ENCODE measurements at regions not wholly inside any gene's neighbourhood (a gene's known extent, or its start where the extent isn't known, plus 50 kb on each side); places are given as distances from the start of the nearest gene placed in this dataset.

DNA sequence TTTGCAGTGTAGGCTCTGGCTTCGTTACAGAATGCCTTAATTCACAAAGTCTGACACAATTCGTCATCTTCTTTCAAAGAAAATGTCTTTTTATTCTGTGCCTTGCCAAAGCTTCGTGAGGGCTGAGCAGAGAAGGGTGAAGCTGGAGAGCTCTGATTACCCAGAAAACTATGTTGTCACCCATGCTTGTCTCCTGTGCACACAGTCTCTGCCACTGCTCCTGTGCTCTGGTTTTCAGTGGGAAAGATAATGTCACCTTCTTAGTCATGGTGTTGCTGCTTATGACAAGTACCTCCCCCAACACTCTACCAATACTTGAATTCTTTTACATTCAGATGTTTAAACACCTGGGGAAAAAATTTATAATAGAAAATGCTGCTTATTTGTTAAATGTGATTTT lies 509.2 kb upstream of the GRM7 start:
- Histone ChIP-seq H3K36me3 (no peaks in the 10 kb centered on the region), H3K27ac (no peak overlapping the region), H3K27me3 (replicated peaks in 1 of 7) (no peaks in the 10 kb centered on the region), H3K4me3 (no peak overlapping the region), H3K4me1 (no peaks in the 10 kb centered on the region), H3K9me3 (no peaks in the 10 kb centered on the region)
- intact Hi-C loops (cut with DNase I; ENCODE audit: low total_unique reads): no loop called here
- 56 to 70% (median 57%) methylated on average over 3 of the region's 3 CpGs for WGBS, 5 donors
- no peak for DNase-seq
- TF ChIP-seq, protein P1, sequence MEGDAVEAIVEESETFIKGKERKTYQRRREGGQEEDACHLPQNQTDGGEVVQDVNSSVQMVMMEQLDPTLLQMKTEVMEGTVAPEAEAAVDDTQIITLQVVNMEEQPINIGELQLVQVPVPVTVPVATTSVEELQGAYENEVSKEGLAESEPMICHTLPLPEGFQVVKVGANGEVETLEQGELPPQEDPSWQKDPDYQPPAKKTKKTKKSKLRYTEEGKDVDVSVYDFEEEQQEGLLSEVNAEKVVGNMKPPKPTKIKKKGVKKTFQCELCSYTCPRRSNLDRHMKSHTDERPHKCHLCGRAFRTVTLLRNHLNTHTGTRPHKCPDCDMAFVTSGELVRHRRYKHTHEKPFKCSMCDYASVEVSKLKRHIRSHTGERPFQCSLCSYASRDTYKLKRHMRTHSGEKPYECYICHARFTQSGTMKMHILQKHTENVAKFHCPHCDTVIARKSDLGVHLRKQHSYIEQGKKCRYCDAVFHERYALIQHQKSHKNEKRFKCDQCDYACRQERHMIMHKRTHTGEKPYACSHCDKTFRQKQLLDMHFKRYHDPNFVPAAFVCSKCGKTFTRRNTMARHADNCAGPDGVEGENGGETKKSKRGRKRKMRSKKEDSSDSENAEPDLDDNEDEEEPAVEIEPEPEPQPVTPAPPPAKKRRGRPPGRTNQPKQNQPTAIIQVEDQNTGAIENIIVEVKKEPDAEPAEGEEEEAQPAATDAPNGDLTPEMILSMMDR (IDR thresholded peaks at IDR 0.05 in 8 of 11, conservative IDR thresholded peaks at IDR 0.05 in 3 of 11): no peak
- TF ChIP-seq POLR2A (IDR thresholded peaks at IDR 0.05) (no peak), POLR2AphosphoS5 (IDR thresholded peaks at IDR 0.05) (no peak)

- no peaks in the 10 kb centered on the region for H3K27me3 ChIP-seq (replicated peaks in 1 of 7)
- DNase-seq: no peak
- no peaks in the 10 kb centered on the region for H3K9me3 ChIP-seq
- WGBS, 5 donors: 75 to 100% (median 91%) methylated on average over 1 of the region's 1 CpG
- TF ChIP-seq, protein P1 (IDR thresholded peaks at IDR 0.05 in 8 of 11, conservative IDR thresholded peaks at IDR 0.05 in 3 of 11): no peak
- TF ChIP-seq POLR2A (IDR thresholded peaks at IDR 0.05): no peak
- TF ChIP-seq POLR2AphosphoS5 (IDR thresholded peaks at IDR 0.05): no peak
- H3K36me3 ChIP-seq: no peaks in the 10 kb centered on the region
- intact Hi-C loops (cut with DNase I; ENCODE audit: low total_unique reads): no loop called here
- no peak overlapping the region for H3K27ac ChIP-seq
- H3K4me1 ChIP-seq: no peaks in the 10 kb centered on the region
- no peak overlapping the region for H3K4me3 ChIP-seq
Observed at GRCh38 chr3:6354653-6355052, 506.3 kb upstream of the GRM7 start.

GRCh38 chr3:6362406-6362805 lies 498.5 kb upstream of the GRM7 start:
- H3K36me3 ChIP-seq: no peaks in the 10 kb centered on the region
- 89 to 93% (median 91%) methylated on average over 4 of the region's 4 CpGs for WGBS, 5 donors
- TF ChIP-seq POLR2AphosphoS5 (IDR thresholded peaks at IDR 0.05) (no peak), POLR2A (IDR thresholded peaks at IDR 0.05) (no peak)
- TF ChIP-seq, protein P1 (IDR thresholded peaks at IDR 0.05 in 8 of 11, conservative IDR thresholded peaks at IDR 0.05 in 3 of 11): no peak
- peaks cover 0 to 12% (median 1%) of the 10 kb centered on the region in 8 donors for H3K9me3 ChIP-seq
- H3K27ac ChIP-seq: no peak overlapping the region
- H3K4me3 ChIP-seq: no peak overlapping the region
- no peaks in the 10 kb centered on the region for H3K4me1 ChIP-seq
- intact Hi-C loops (cut with DNase I; ENCODE audit: low total_unique reads): no loop called here
- no peaks in the 10 kb centered on the region for H3K27me3 ChIP-seq (replicated peaks in 1 of 7)
- no peak for DNase-seq

- WGBS, 5 donors: 63 to 85% (median 72%) methylated on average over 2 of the region's 2 CpGs
- Histone ChIP-seq H3K36me3 (no peaks in the 10 kb centered on the region), H3K4me3 (no peak overlapping the region), H3K9me3 (peaks cover 0 to 12% (median 1%) of the 10 kb centered on the region in 8 donors), H3K27me3 (replicated peaks in 1 of 7) (no peaks in the 10 kb centered on the region), H3K27ac (no peak overlapping the region), H3K4me1 (no peaks in the 10 kb centered on the region)
- no peak for TF ChIP-seq POLR2A (IDR thresholded peaks at IDR 0.05)
- TF ChIP-seq, protein P1 (IDR thresholded peaks at IDR 0.05 in 8 of 11, conservative IDR thresholded peaks at IDR 0.05 in 3 of 11): no peak
- TF ChIP-seq POLR2AphosphoS5 (IDR thresholded peaks at IDR 0.05): no peak
- intact Hi-C loops (cut with DNase I; ENCODE audit: low total_unique reads): no loop called here
- no peak for DNase-seq
Observed at GRCh38 chr3:6367171-6367570, 493.7 kb upstream of the GRM7 start.

All from spleen (tissue), 11 donors.